AG04450 (cell line): ENCODE measurements at regions not wholly inside any gene's neighbourhood (a gene's known extent, or its start where the extent isn't known, plus 50 kb on each side); places are given as distances from the start of the nearest gene placed in this dataset.

Source experiments
- CTCF ChIA-PET: fragments of 300-600, 350-600 bp; formaldehyde crosslinking; extraction: SDS; loops from one replicate; lab custom pipeline; 2022; ENCODE audit warnings: antibody characterized with exemption, inconsistent platforms; lab: Charles Lee
- POLR2A ChIA-PET: fragments of 350-600 bp; formaldehyde crosslinking; extraction: SDS; loops from one replicate; lab custom pipeline; 2021; ENCODE audit warnings: antibody characterized with exemption, inconsistent platforms; lab: Yijun Ruan, JAX
- DNase-seq: peaks from one replicate; pipeline ENCODE4 v3.0.0-alpha.2; 2011; ENCODE audit warnings: low read depth, low spot score
- H3K27ac ChIP-seq: one replicate; pipeline ENCODE4 v1.5.1; 2012; ENCODE audit warnings: low read depth, low read length, control low read depth
- H3K27me3 ChIP-seq: one replicate; pipeline ENCODE4 v1.6.0; 2012; ENCODE audit warnings: low read length; ENCODE audit not compliant: control insufficient read depth, insufficient read depth
- H3K4me3 ChIP-seq: 2 replicates; pipeline ENCODE4 v1.5.1; 2011; ENCODE audit warnings: mild to moderate bottlenecking, low read depth, low read length, control low read depth
- H3K9me3 ChIP-seq: 2 replicates; pipeline ENCODE4 v1.5.1; 2012; ENCODE audit warnings: low read length; ENCODE audit not compliant: control insufficient read depth, insufficient read depth
- TF ChIP-seq, protein P1 (sequence below): IDR thresholded peaks from 2 replicates; pipeline ENCODE4 v1.5.1; 2011; ENCODE audit warnings: low read depth, low read length, control low read depth, inconsistent platforms

DNA sequence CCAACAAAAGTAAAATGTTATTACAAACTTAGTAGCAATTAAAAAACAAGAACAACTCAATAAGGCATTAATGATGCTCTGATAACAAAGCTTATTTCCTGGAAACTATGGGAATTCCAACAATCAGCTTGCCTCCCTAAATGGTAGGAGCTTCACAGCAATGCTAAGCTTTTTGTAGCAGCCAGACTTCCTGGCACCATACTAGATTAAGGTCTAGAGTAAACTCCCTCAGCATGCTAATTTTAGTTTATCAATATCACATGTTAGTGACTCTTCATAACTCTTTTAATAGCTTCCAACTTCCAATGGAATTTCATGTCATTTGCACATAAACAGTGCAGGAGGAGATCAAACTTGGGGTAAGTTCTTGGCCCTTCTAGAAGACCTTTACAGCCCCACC is 782.0 kb downstream of the MCTP2 start:
- no peak for DNase-seq
- Histone ChIP-seq H3K27me3 (no peaks in the 10 kb centered on the region), H3K4me3 (no peak overlapping the region), H3K27ac (no peak overlapping the region), H3K9me3 (no peaks in the 10 kb centered on the region)
- TF ChIP-seq, protein P1, sequence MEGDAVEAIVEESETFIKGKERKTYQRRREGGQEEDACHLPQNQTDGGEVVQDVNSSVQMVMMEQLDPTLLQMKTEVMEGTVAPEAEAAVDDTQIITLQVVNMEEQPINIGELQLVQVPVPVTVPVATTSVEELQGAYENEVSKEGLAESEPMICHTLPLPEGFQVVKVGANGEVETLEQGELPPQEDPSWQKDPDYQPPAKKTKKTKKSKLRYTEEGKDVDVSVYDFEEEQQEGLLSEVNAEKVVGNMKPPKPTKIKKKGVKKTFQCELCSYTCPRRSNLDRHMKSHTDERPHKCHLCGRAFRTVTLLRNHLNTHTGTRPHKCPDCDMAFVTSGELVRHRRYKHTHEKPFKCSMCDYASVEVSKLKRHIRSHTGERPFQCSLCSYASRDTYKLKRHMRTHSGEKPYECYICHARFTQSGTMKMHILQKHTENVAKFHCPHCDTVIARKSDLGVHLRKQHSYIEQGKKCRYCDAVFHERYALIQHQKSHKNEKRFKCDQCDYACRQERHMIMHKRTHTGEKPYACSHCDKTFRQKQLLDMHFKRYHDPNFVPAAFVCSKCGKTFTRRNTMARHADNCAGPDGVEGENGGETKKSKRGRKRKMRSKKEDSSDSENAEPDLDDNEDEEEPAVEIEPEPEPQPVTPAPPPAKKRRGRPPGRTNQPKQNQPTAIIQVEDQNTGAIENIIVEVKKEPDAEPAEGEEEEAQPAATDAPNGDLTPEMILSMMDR: no peak
- ChIA-PET CTCF (no interaction called here), POLR2A (no interaction called here)

DNA sequence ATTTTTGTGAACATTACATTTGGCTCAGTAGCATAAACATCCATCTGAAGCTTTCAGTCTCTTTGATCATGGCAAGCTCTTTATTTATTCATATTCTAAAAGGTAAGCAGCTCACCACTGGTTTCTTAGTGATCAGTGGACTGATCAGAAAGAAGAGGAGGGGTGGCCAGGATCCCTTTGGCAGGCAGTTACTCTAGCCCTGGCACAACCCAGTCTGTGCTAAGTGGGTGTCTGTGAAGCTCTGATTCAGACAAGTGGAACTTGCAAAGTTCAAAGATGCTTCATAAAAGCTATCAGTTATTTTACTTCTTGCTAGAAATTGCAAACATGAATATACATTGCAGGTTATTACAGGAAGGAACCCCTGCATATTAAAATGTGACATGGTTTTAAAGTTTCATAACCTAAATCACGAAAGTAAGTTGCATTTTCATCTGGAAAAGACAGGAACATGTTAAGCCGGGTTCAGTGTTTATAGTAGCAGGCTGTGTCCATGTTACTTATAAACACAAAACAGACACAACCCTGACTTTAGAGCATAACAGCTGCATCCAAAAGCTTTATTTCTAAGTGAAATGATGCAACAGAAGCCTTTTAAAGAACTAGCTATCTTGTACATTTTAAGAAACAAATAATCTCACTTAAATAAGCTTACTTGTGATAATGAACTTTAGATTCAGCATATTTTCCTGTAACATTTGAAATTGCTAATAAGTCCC is 785.3 kb downstream of the MCTP2 start:
- ChIA-PET POLR2A (interaction anchor here (0.6 to 1.5 kb wide), 3 partner anchors 230 to 1313 kb away, joined by 3 to 5 read pairs (median 4); partner anchors contain the start of gene NR2F2), CTCF (interaction anchor here (0.6 to 1.6 kb wide), 6 partner anchors 9 to 1310 kb away, joined by 3 to 9 read pairs (median 4); no protein-coding TSS in a partner anchor)
- Histone ChIP-seq H3K27ac (no peak overlapping the region), H3K9me3 (no peaks in the 10 kb centered on the region), H3K27me3 (no peaks in the 10 kb centered on the region), H3K4me3 (no peak overlapping the region)
- peak; percentile 11 for DNase-seq
- TF ChIP-seq, protein P1: no peak

GRCh38 chr15:95017666-95018328 is 786.4 kb downstream of the MCTP2 start:
- Histone ChIP-seq H3K4me3 (no peak overlapping the region), H3K27me3 (no peaks in the 10 kb centered on the region), H3K9me3 (no peaks in the 10 kb centered on the region), H3K27ac (no peak overlapping the region)
- no peak for DNase-seq
- TF ChIP-seq, protein P1: no peak
- POLR2A ChIA-PET: no interaction called here
- CTCF ChIA-PET: no interaction called here

DNA sequence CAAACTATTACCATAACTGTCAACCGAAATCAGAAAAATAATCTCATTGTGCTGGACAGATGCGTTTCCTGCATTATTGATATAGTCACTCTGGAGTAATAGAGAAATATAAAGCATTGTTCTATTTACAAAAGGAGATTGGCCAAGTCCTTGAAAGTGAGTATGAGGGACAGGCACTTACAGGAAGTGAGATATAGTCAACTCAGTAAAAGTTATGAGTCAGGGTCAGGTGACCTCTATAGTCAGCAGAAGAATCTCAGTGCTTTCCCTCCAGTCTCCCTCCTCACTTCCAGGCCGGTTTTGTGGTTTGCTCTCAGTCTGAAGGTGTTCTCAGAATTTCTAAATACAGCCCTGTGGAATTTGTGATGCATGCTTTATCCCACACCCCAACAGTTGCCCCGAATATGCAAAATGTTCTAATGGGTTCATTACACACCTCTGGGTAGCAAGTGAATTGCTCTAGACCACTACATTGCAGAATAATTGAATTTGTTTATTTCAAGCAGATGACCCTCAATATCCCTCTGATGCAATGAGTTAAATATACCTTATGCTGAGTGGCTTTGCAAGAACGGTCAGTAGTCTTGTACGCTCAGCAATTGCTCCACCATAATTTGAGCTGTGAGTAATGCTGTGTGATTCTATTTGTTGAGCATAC is 787.7 kb downstream of the MCTP2 start:
- H3K9me3 ChIP-seq: no peaks in the 10 kb centered on the region
- no peak overlapping the region for H3K27ac ChIP-seq
- ChIA-PET CTCF (interaction anchor here (1.0 to 1.3 kb wide), 2 partner anchors 349 to 1308 kb away, joined by 3 to 4 read pairs; no protein-coding TSS in a partner anchor), POLR2A (no interaction called here)
- no peak overlapping the region for H3K4me3 ChIP-seq
- TF ChIP-seq, protein P1: no peak
- peak; percentile 52 for DNase-seq
- no peaks in the 10 kb centered on the region for H3K27me3 ChIP-seq
